ENCODE measurements at regions not wholly inside any gene's neighbourhood (a gene's known extent, or its start where the extent isn't known, plus 50 kb on each side); places are given as distances from the start of the nearest gene placed in this dataset.

DNA sequence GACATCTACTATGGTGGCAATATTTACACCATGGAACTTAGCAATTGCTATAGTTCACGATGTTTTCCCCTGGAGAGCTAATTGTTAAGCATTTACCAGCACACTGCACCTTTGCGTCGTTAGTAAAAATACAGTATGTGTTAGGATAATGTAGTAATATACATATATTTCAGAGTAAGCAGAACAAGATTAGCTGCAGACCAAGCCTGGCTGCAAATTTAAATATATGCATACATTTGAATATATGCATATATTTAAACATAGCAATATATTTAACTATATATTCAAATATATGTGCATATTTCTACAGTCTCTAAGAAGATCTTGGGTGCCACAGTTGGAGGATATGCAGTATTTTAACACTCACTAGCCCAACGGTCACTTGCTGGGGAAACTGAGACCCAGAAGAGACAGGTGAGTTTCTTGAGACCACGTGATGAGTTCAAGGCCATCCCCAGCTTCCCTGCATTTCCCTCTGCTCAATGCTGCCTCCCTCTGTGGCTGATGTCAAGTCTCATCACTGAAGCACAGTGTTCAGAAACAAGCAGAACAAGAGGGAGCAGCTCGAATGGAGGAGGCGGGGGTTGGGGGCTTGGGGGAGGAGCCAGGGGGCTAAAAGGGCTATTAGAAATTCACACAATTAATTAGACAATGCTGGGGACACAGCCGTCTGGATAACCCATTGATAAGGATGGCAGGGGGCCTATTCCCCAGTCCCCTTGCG is 708.0 kb downstream of the MED13L start:
- no peak for DNase-seq (ENCODE audit: low read depth in 2 of 2)
- no peak for TF ChIP-seq CTCF (IDR thresholded peaks at IDR 0.05; ENCODE audit: low read depth, low read length)
- H3K4me3 ChIP-seq (replicated peaks in 1 of 2; ENCODE audit: low read depth in 2 of 2, low read length in 2 of 2) = no peak overlapping the region

GRCh38 chr12:115558281-115558680 is 719.2 kb downstream of the MED13L start:
- TF ChIP-seq CTCF (IDR thresholded peaks at IDR 0.05; ENCODE audit: low read depth, low read length) = no peak
- no peak overlapping the region for H3K4me3 ChIP-seq (replicated peaks in 1 of 2; ENCODE audit: low read depth in 2 of 2, low read length in 2 of 2)
- no peak for DNase-seq (ENCODE audit: low read depth in 2 of 2)

- H3K4me3 ChIP-seq (replicated peaks in 1 of 2; ENCODE audit: low read depth in 2 of 2, low read length in 2 of 2) = no peak overlapping the region
- no peak for TF ChIP-seq CTCF (IDR thresholded peaks at IDR 0.05; ENCODE audit: low read depth, low read length)
- no peak for DNase-seq (ENCODE audit: low read depth in 2 of 2)
Observed at GRCh38 chr12:115553622-115554021, 723.9 kb downstream of the MED13L start.

GRCh38 chr12:115543269-115543668 is 734.2 kb downstream of the MED13L start:
- no peak for TF ChIP-seq CTCF (IDR thresholded peaks at IDR 0.05; ENCODE audit: low read depth, low read length)
- H3K4me3 ChIP-seq (replicated peaks in 1 of 2; ENCODE audit: low read depth in 2 of 2, low read length in 2 of 2) = no peak overlapping the region
- DNase-seq (ENCODE audit: low read depth in 2 of 2) = no peak

- TF ChIP-seq CTCF (IDR thresholded peaks at IDR 0.05; ENCODE audit: low read depth, low read length) = no peak
- no peak overlapping the region for H3K4me3 ChIP-seq (replicated peaks in 1 of 2; ENCODE audit: low read depth in 2 of 2, low read length in 2 of 2)
- no peak for DNase-seq (ENCODE audit: low read depth in 2 of 2)
Observed at GRCh38 chr12:115542656-115543055, 734.8 kb downstream of the MED13L start.

DNA sequence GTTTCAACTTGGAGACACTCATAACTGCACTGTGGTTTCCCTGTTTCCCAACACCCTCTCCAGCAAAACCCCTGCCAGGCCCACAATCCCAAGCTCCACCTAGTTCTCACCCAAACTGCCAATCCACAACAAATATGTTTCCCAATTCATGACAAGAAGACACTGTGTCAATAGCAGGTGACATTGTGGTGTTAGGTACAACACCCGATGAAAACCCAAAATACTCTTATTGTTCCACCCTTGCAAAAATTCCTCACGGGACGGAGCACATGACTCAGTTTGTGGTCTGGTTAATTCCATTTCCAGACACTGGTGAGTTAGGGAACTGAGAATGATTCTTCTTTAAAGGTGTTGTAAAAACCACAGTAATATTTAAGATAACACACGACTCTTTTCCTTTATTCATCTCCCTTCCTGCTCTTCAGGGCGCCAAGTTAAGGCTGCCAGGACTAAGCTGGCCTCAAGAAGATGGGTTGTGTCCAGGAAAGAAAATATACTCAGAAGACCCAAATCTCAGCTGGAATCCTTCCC is 735.5 kb downstream of the MED13L start:
- DNase-seq (ENCODE audit: low read depth in 2 of 2) = no peak
- no peak for TF ChIP-seq CTCF (IDR thresholded peaks at IDR 0.05; ENCODE audit: low read depth, low read length)

DNA sequence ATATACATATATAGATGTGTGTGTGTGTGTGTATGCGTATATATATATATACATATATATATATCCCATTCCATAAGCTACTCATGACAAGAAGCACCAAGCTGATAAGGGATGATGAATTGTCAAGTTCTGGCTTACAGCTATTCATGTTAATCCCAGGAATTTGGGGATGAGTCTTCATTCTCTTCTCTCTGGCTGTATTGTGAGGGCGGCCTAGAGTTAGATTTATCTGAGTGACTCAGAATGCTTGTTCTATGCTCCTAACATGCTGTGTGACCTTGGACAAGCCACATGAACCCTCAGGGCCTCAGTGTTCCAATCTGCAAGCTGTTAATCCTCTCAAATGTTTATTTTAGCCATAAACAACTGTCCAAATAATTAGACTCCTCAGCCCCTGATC is 749.0 kb downstream of the MED13L start:
- no peak for TF ChIP-seq CTCF (IDR thresholded peaks at IDR 0.05; ENCODE audit: low read depth, low read length)
- no peak overlapping the region for H3K4me3 ChIP-seq (replicated peaks in 1 of 2; ENCODE audit: low read depth in 2 of 2, low read length in 2 of 2)
- no peak for DNase-seq (ENCODE audit: low read depth in 2 of 2)

More for the DNA sequence above, 735.5 kb downstream of the MED13L start:
- no peak overlapping the region for H3K4me3 ChIP-seq (replicated peaks in 1 of 2; ENCODE audit: low read depth in 2 of 2, low read length in 2 of 2)
